GM21515 (cell line): ENCODE measurements at regions not wholly inside any gene's neighbourhood (a gene's known extent, or its start where the extent isn't known, plus 50 kb on each side); places are given as distances from the start of the nearest gene placed in this dataset.

Source experiments
- ATAC-seq: cut with Tn5 transposase; IDR thresholded peaks from one replicate; pipeline ENCODE4 v1.9.1; 2021; ENCODE audit not compliant: unreplicated experiment

DNA sequence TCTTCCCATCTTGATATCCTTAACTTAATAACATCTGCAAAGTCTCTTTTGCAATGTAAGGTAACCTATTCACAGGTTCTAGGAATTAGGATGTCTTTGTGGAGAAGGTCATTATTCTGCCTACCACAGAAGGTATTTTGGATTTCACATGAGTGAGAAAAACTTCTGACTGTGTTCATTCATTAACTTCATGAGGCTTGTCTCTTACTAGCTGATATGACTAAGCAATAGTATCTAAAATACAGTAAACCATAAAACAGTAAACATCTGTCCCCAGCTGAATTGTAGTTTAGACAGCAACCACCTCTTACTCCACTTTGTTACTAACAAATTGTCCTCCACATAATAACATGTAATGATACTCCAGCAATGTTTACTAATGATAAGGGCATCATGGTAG, 198.1 kb downstream of the SEC23A start:
- ATAC-seq, result no peak

GRCh38 chr14:38901791-38902190, 201.2 kb downstream of the SEC23A start:
- no peak for ATAC-seq

DNA sequence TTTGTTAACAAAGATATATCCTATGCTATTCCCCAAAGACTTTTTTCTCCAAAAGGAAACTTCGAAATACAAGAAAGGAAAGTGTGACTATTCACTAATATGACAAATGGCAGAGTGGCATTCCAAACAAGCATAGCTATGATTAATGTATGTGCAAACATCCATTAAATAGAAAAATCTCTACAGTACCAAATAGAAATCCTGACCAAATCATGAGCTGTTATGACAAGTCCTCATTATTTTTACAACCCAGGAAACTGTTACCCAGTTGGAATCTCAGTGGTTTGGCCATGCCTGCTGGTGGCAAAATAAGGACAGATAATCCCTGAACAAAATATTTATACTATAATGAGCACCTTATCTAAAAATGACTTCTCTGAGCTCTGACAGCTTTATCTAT, 202.1 kb downstream of the SEC23A start:
- no peak for ATAC-seq

DNA sequence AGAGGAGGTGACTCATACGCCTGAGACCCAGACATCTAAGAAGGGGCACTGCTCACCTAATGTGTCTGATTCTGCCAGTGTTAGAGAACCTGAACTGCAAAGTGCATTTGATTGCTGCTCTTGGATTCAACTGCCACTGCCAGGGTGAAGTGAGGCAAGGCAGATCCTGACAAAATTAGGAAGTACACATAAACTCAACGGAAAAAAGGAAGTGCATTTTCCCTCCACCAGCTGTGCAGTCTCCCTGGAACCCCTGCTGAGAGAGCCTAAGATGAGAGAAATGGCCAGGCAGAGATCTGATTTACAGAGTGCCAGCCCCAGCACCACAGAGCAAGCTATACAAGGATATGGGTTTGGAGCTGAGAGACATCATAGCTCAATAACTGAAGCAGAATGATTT, 215.3 kb downstream of the SEC23A start:
- ATAC-seq, result no peak

DNA sequence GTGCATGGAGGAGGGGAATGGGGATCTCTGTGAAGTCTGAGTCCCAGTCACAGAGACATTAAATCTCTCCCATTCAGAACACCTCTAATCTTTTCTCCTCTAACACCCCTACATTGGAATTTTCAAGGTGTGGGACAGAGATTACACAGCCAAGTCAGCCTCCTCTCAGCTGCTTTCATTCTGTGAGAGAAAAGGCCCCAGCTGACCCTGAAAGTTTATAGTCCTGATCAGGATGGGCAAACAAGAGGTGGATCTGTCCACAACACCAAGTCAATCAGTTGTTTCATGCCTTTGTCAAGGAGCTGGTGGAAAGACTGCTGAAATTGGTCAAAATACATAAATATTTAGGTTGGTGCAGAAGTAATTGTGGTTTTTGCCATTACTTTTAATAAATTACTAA, 218.9 kb downstream of the SEC23A start:
- ATAC-seq, result no peak

GRCh38 chr14:38883127-38883526, 219.9 kb downstream of the SEC23A start:
- ATAC-seq, result no peak

GRCh38 chr14:38882533-38882932, 220.5 kb downstream of the SEC23A start:
- ATAC-seq, result no peak

DNA sequence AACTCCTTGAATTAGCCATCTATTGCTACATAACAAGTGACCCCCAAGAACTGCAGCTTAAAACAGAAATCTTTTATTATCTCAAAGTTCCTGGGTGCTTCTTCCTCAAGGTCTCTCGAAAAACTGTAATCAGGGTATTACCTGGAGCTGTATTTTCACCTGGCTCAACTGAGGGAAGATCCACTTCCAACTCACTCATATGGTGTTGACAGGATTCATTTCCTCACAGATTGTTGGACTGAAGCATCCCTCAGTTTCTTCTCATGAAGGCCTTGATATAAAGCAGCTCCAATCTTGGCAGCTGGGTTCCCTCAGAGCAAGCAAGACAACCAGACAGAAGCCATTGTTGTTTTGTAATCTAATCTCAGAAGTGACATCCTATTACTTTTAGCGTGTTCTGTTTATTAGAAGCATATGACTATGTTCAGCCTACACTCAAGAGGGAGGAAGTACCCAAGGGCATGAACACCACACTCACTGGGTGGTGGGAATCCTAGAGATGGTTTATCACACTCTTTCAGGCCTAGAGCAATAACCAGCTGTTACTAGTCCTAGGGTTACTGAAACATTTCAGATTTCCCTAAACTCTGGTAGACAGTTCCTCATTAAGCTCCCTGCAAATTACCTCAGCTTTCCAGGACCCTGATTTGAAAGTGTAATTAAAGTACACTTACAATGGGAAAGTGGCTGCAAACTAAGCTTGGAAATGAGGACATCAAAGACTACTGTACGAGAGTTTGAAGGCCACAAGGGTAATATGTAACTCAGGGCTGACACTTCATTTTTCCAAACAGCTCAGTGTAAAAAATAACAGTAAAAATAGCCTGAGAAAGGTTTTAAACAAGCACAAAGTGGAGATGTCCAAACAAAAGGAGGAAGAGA, 222.2 kb downstream of the SEC23A start:
- no peak for ATAC-seq

DNA sequence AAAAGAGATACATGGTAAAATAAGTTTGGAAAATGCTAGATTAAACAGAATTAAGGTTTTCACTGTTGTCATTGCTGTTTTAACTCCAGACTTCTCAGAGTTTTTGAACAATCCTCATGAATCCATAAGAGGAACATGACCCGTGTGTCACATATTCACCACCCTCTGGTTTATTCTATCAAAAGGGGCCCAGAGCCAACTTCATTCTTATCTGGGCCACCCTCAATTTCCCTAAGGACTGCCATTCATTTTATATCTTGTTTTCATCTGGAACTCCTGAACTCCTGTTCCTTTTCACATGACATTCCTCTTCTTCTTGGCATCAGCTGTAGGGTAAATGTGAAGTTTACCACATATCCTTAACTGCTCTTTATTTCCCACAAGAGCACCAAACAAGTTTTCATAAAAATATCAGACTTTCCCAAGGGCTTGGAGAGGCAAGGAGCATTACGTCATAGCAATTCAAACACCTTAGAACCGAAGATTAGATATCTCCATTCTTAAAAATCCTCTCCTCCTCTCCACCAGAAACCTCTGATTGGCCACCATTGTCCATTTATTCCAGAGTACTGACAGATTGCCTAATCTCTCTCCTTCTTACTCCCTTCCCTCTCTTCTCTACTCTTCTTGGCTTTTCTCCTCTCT, 225.2 kb downstream of the SEC23A start:
- no peak for ATAC-seq

GRCh38 chr14:38874721-38875120, 228.3 kb downstream of the SEC23A start:
- ATAC-seq, result no peak

GRCh38 chr14:38873941-38874612, 229.0 kb downstream of the SEC23A start:
- no peak for ATAC-seq

- ATAC-seq, result no peak
Measured at GRCh38 chr14:38870296-38870836, 232.7 kb downstream of the SEC23A start.

- no peak for ATAC-seq
Measured at GRCh38 chr14:38868399-38869290, 234.4 kb downstream of the SEC23A start.

DNA sequence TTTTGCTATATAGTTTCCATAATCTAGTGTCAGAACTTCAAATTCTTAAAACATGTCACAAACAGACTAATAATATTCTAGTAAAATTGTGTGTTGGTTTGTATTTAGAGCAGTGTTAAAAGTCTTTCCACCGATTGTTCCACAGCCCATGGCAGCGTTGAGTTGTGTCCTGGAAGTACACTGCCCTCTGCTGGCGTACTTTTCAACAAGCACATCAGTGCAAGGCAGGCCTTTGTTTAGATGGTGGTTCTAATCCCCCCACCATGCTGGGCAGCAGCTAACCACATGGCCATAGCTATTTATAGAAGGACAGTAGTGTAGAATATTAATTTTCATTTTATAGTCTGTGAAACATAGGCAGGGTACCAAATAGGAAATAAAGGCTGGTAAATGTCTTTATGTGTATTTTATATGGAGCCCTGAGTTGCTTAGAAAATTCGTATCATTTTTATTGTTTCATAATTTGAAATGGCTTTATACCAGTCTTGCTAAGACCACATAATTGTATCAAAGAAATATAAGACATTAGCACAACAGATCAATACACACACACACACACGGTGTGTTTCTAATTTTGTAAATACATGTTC, 235.4 kb downstream of the SEC23A start:
- peak; percentile 80 for ATAC-seq

GRCh38 chr14:38866461-38866860, 236.6 kb downstream of the SEC23A start:
- ATAC-seq, result no peak

GRCh38 chr14:38862366-38862765, 240.7 kb downstream of the SEC23A start:
- ATAC-seq, result no peak

- no peak for ATAC-seq
Measured at GRCh38 chr14:38860530-38860929, 242.5 kb downstream of the SEC23A start.

GRCh38 chr14:38856798-38857197, 246.2 kb downstream of the SEC23A start:
- no peak for ATAC-seq

- ATAC-seq, result no peak
Measured at GRCh38 chr14:38855513-38855912, 247.5 kb downstream of the SEC23A start.

DNA sequence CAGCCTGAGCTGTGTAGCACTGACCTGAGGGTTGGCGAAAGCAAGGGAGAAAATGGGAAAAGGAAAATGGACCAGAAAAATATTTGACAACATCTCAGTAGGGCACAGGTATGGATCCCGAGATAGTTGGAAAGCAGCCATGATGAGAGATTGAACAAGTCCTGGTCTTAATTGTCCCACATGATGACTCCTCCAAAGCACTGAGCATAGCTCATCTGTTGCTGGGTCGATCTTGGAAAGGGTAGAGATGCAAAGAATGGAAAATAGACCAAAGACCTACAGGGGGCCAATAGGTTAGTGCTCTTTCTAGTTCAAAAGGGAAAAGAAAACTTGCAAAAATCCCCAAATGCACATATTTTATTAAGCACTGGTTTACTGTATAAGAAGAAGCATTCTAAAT, 251.9 kb downstream of the SEC23A start:
- ATAC-seq, result no peak
